MM.1S (cell line): ENCODE measurements at regions not wholly inside any gene's neighbourhood (a gene's known extent, or its start where the extent isn't known, plus 50 kb on each side); places are given as distances from the start of the nearest gene placed in this dataset.

Source experiments
- DNase-seq: peaks from one replicate; pipeline ENCODE4 v3.0.0-alpha.2; 2015
- H2AFZ ChIP-seq: fragments of 300-600 bp; sonication (generic); 2 replicates; pipeline ENCODE4 v1.6.0; 2016; ENCODE audit warnings: antibody characterized with exemption, low read length
- H3F3A ChIP-seq: fragments of 300-600 bp; sonication (generic); 2 replicates; pipeline ENCODE4 v1.6.1; 2016; ENCODE audit warnings: mild to moderate bottlenecking, antibody characterized with exemption, low read length, moderate library complexity, mixed read lengths; ENCODE audit not compliant: insufficient read depth
- H3K27ac ChIP-seq: fragments of 300-600 bp; sonication (generic); 2 replicates; pipeline ENCODE4 v1.5.1; 2016; ENCODE audit warnings: mild to moderate bottlenecking, low read length
- H3K27me3 ChIP-seq: fragments of 300-600 bp; sonication (generic); replicated peaks from 2 replicates; pipeline ENCODE4 v1.6.0; 2016; ENCODE audit warnings: low read length; ENCODE audit not compliant: insufficient read depth
- H3K36me3 ChIP-seq: fragments of 300-600 bp; sonication (generic); replicated peaks from 2 replicates; pipeline ENCODE4 v1.6.1; 2016; ENCODE audit warnings: mild to moderate bottlenecking, low read length, mixed read lengths; ENCODE audit not compliant: insufficient read depth
- H3K4me1 ChIP-seq: fragments of 300-600 bp; sonication (generic); 2 replicates; pipeline ENCODE4 v1.6.1; 2016; ENCODE audit warnings: low read length, mixed read lengths
- H3K4me2 ChIP-seq: fragments of 300-600 bp; sonication (generic); 2 replicates; pipeline ENCODE4 v1.6.0; 2016; ENCODE audit warnings: low read depth, low read length
- H3K4me3 ChIP-seq: fragments of 300-600 bp; sonication (generic); 2 replicates; pipeline ENCODE4 v1.5.1; 2016; ENCODE audit warnings: low read length, mixed read lengths
- H3K79me2 ChIP-seq: fragments of 300-600 bp; sonication (generic); 2 replicates; pipeline ENCODE4 v1.6.1; 2016; ENCODE audit warnings: mixed run types, low read length, mixed read lengths
- H3K9ac ChIP-seq: fragments of 300-600 bp; sonication (generic); 2 replicates; pipeline ENCODE4 v1.6.1; 2016; ENCODE audit warnings: low read length, mixed read lengths
- H3K9me2 ChIP-seq: fragments of 300-600 bp; sonication (generic); replicated peaks from 2 replicates; pipeline ENCODE4 v1.6.1; 2016; ENCODE audit warnings: mild to moderate bottlenecking, low read length, mixed read lengths; ENCODE audit not compliant: insufficient read depth
- H3K9me3 ChIP-seq: fragments of 300-600 bp; sonication (generic); replicated peaks from 2 replicates; pipeline ENCODE4 v1.6.1; 2016; ENCODE audit warnings: mild to moderate bottlenecking, low read length, mixed read lengths; ENCODE audit not compliant: insufficient read depth
- H4K20me1 ChIP-seq: fragments of 300-600 bp; sonication (generic); 2 replicates; pipeline ENCODE4 v1.6.1; 2016; ENCODE audit warnings: mild to moderate bottlenecking, low read length, moderate library complexity, mixed read lengths; ENCODE audit not compliant: insufficient read depth
- EZH2 ChIP-seq: fragments of 300-600 bp; sonication (generic); optimal IDR thresholded peaks from 2 replicates; pipeline ENCODE3; 2017; ENCODE audit warnings: low read depth, mild to moderate bottlenecking, antibody characterized with exemption, low read length, mixed read lengths
- EZH2phosphoT487 ChIP-seq: fragments of 300-600 bp; sonication (generic); IDR thresholded peaks from 2 replicates; pipeline ENCODE4 v1.6.1; 2018; ENCODE audit warnings: antibody characterized with exemption, low read length
- TF ChIP-seq, protein P1 (sequence below): fragments of 300-600 bp; sonication (generic); IDR thresholded peaks from 2 replicates; pipeline ENCODE4 v1.5.1; 2016; ENCODE audit warnings: antibody characterized with exemption, low read length, mixed read lengths

DNA sequence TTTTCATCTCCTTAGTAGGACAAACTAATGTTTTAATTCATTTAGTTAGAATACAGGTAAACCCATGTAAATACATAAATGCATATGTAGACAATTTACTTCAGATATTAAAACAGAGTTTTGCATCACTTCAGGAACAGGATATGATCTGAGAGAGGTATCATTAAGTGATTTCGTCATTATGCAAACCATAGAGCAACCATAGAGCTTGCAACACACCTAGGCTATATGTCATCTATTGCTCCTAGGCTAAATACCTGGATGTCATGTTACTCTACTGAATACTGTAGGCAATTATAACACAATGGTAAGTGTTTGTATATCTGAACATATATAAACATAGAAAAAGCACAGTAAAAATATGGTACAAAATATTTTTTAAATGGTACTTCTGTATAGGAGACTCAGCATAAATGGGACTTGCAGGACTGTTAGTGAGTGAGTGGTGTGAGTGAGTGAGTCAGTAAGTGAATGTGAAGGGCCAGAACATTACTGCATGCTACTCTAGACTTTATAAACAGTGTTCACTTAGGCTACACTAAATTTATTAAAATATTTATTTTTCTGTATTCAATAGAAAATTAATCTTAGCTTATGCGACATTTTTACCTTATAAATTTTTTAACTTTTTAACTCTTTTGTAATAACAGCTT lies 1377.5 kb upstream of the CDH9 start:
- no peaks in the 10 kb centered on the region for H3F3A ChIP-seq

DNA sequence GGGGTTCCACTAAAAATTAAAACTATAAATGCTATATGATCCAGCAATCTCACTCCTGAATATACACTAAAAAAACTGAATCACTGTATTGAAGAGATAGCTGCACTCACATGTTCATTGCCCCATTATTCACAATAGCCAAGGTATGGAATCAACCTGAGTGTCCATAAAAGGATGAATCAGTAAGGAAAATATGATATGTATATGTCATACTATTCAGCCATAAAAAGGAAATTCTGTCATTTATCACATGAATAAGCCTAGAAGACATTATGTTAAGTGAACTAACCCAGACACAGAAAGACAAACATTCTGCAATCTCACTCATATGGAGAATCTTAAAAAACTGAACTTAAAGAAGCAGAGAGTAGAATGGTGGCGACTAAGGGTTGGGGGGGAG lies 1376.2 kb upstream of the CDH9 start:
- no peak overlapping the region for H3K4me2 ChIP-seq
- H3F3A ChIP-seq = no peaks in the 10 kb centered on the region
- DNase-seq = no peak
- no peaks in the 10 kb centered on the region for H3K36me3 ChIP-seq
- H4K20me1 ChIP-seq = no peaks in the 10 kb centered on the region
- H2AFZ ChIP-seq = no peak overlapping the region
- H3K27me3 ChIP-seq = no peaks in the 10 kb centered on the region
- TF ChIP-seq EZH2 (no peak), EZH2phosphoT487 (no peak)
- TF ChIP-seq, protein P1, sequence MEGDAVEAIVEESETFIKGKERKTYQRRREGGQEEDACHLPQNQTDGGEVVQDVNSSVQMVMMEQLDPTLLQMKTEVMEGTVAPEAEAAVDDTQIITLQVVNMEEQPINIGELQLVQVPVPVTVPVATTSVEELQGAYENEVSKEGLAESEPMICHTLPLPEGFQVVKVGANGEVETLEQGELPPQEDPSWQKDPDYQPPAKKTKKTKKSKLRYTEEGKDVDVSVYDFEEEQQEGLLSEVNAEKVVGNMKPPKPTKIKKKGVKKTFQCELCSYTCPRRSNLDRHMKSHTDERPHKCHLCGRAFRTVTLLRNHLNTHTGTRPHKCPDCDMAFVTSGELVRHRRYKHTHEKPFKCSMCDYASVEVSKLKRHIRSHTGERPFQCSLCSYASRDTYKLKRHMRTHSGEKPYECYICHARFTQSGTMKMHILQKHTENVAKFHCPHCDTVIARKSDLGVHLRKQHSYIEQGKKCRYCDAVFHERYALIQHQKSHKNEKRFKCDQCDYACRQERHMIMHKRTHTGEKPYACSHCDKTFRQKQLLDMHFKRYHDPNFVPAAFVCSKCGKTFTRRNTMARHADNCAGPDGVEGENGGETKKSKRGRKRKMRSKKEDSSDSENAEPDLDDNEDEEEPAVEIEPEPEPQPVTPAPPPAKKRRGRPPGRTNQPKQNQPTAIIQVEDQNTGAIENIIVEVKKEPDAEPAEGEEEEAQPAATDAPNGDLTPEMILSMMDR = no peak
- H3K27ac ChIP-seq = no peak overlapping the region
- H3K4me3 ChIP-seq = no peak overlapping the region
- H3K79me2 ChIP-seq = no peaks in the 10 kb centered on the region
- no peak overlapping the region for H3K9ac ChIP-seq
- no peaks in the 10 kb centered on the region for H3K9me2 ChIP-seq
- no peaks in the 10 kb centered on the region for H3K9me3 ChIP-seq
- no peaks in the 10 kb centered on the region for H3K4me1 ChIP-seq

More for the DNA sequence above, 1377.5 kb upstream of the CDH9 start:
- Histone ChIP-seq H3K9me2 (no peaks in the 10 kb centered on the region), H3K4me2 (no peak overlapping the region), H3K27ac (no peak overlapping the region), H3K36me3 (no peaks in the 10 kb centered on the region), H3K27me3 (no peaks in the 10 kb centered on the region), H3K4me1 (no peaks in the 10 kb centered on the region), H3K79me2 (no peaks in the 10 kb centered on the region), H3K9ac (no peak overlapping the region), H2AFZ (no peak overlapping the region), H3K4me3 (no peak overlapping the region), H3K9me3 (no peaks in the 10 kb centered on the region), H4K20me1 (no peaks in the 10 kb centered on the region)
- TF ChIP-seq, protein P1 = no peak
- TF ChIP-seq EZH2 (no peak), EZH2phosphoT487 (no peak)
- no peak for DNase-seq

DNA sequence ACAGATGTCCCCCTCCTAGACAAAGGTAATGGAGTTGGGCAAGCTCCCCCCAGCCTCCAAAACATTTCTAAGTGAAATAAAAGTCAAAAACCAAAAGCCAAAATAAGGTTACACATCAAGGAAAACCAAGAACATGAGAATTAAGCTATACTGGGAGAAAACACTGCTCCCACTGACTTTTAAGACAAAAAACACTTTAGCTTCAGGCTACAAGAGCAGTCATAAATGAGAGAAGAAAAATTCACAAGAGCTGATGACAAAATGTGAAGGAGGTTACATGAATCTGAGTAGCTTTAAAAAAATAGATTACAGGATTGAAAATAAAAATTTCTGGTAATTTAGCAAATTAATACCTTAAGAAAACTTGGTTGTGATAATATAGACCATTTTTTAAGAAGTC lies 1370.3 kb upstream of the CDH9 start:
- TF ChIP-seq EZH2phosphoT487 = no peak
- no peak for TF ChIP-seq EZH2
- TF ChIP-seq, protein P1 = no peak
- Histone ChIP-seq H3K27me3 (no peaks in the 10 kb centered on the region), H2AFZ (no peak overlapping the region), H3K4me2 (no peak overlapping the region), H3K9ac (no peak overlapping the region), H3F3A (no peaks in the 10 kb centered on the region), H3K9me3 (no peaks in the 10 kb centered on the region), H3K4me3 (no peak overlapping the region), H3K9me2 (no peaks in the 10 kb centered on the region), H4K20me1 (no peaks in the 10 kb centered on the region), H3K36me3 (no peaks in the 10 kb centered on the region), H3K79me2 (no peaks in the 10 kb centered on the region), H3K27ac (no peak overlapping the region), H3K4me1 (no peaks in the 10 kb centered on the region)
- no peak for DNase-seq
